Stimulated activated CD8-positive, alpha-beta memory T cell treated with anti-CD3 and anti-CD28 coated beads, Interleukin-15, amount 100 ng/mL, for 48 hours (primary cell): ENCODE measurements at regions not wholly inside any gene's neighbourhood (a gene's known extent, or its start where the extent isn't known, plus 50 kb on each side); places are given as distances from the start of the nearest gene placed in this dataset.
"Not testable (repeated sequence)": the region's sequence is repeated elsewhere in the genome, so short reads cannot be mapped to it uniquely, and the experiment has no call there.

ENCODE experiments used
- DNase-seq, 2 donors: peaks; one replicate each; pipeline ENCODE4 v3.0.0-alpha.2; 2020; ENCODE audit warnings: low read depth in 2 of 2

DNA sequence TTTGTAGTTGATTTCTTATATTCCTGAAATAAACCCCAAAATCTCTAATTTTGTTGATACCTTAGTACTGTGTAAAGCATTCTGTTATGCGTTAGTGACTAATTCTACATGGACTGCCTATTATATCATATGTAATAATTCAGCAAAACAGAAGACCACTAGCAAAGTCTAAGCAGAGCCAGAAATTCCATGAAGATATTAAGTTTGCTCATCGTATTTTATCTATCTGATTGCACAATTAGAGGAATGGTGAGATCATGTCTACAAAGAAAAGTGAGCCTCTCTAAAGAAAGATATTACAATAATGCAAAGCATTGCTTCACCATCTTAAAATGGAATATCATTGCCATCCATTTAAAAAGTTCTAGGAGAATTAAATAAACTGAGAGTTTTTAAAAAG is 374.6 kb upstream of the SLC7A11 start:
- no peak for DNase-seq

DNA sequence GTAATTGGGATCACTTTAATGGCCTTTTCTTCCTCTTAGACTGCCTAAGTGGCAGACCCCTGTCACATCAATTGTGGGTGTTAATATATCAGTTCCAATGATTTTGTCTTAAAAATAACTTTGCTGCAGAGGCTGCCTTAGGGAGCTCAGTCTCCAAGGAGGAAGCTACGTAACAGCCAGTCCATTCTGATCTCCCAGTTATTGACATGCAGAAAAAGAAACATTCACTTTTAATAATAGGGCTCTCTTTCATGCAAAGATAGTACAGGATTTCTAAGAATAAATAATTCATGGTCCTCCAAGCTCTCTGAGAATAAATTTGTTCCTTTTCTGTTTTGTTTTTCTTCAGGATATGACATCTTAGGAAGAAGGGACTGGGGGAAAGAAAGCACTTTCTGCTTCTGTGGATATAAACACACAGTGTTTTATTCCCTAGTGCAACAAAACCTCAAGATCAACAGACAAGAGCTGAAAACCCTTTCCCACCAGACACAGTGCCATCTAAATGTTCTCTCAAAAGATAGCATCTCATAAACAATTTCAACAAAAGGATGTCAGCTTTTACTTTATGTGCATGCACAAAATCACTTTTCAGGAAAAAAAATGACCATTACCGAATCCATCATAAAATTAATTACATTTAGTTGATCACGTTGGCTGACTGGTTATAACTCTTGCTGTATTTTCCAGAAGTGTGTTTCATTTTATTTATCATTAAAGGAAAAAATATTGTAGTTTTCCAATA is 372.4 kb upstream of the SLC7A11 start:
- no peak for DNase-seq

DNA sequence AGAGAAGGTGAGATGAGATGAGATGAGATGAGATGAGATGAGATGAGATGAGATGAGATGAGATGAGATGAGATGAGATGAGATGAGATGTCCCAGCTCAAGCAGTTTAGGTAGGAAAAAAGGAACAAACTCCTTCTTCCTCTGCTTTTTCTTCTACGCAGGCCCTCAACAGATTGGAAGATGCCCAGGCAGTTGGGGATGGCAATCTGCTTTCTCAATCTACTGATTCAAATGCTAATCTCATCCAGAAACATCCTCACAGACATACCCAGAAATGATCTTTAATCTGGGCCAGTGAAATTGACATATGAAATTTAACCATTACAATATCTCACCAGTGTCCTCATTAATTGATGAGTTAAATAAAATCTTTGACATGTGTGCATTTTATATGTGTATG is 370.3 kb upstream of the SLC7A11 start:
- DNase-seq: no peak

DNA sequence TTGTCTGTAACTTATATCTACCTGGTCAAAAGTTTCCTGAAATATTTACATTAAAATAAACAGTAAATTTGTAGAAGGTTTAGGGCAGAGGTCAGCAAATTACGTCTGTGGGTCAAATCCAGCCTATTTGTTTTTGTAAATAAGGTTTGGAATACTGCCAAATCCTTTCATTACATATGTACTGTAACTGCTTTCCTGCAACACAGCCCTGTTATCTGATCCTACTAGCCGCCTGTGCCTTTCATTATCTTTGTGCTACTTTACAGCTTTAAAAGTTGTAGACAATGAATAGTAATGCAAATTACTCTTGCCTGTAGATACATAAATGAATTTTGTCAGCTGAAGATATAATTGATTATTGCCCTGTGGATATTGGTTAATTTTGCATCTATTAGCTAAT is 369.6 kb upstream of the SLC7A11 start:
- DNase-seq: no peak

DNA sequence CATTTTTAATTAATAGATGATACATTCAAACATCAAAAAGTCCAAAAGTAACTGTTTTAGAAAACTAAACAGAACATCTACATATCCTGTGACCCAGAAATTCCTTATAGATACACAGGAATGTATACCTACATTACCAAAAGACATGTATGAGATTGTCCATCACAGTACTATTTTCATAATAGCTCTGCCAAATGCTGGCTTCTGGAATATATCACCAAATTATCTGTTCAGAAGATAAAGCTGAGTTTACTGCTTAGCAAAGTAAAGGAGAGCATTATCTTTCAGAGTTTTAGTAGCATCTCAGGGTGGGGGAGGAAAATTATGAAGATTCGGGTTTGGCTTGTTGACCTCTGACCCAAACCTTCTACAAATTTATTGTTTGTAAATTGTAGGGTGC is 368.9 kb upstream of the SLC7A11 start:
- DNase-seq: no peak

DNA sequence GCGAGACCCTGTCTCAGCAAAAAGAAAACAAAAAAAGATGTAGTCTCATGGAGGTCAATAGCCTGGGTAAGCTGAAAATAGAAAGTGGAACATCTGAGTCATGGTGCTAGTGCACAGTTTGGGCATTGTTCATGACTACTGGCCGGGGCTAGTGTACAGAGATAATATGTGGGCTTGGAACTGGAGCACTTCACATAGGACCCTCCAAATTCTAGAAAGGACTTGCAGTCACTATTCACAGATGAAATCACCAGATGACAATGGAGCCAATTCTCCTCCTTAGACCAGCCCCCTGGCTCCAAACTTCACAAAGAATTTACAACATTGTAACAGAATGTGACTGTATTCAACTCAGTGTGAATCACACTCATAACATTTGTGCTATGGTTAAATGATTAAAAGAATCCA is 367.8 kb upstream of the SLC7A11 start:
- DNase-seq: no peak

DNA sequence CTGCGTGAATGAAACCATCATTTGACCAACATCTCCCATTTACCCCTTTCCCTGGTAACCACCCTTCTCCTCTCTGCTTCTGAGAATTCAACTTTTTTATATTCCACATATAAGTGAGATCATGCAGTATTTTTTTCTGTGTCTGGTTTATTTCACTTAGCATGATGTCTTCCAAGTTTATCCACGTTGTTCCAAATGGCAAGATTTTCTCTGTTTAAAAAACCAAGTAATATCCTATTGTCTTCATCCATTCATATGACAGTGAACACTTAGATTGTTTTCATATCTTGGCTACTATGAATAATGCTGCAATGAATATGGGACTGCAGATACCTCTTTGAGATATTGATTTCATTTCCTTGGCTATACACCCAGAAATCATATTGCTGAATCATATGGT is 362.4 kb upstream of the SLC7A11 start:
- DNase-seq: no peak

DNA sequence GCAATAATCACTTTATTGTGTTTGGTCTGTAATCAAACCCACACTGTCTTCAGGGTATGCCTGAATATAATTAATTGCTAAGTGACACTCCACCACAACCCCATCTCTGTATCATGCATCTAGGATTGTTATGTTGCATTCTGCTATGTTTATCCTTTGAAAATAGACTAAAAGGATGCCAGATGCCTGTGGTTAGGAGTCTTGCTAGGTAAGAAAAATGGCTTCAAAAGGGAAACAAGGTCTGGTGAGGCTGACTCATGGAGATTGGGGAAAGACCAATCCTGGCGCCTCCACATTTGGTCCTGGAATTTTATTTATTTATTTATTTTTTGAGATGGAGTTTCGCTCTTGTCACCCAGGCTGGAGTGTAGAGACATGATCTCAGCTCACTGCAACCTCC is 360.5 kb upstream of the SLC7A11 start:
- no peak for DNase-seq

DNA sequence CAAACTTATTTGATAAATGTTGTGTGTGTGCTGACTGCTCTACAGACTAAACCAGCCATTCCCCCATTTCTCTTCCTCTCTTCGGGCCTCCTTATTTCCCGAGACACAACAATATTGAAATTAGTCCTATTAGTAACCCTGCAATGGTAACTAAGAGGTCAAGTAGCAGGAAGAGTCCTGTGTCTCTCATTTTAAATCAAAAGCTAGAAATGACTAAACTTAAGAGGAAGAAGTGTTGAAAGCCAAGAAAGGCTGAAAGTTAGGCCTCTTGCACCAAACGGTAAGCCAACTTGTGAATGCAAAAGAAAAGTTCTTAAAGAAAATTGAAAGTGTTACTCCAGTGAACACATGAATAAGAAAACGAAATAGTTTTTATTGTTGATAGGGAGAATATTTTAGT is 357.8 kb upstream of the SLC7A11 start:
- DNase-seq: no peak

DNA sequence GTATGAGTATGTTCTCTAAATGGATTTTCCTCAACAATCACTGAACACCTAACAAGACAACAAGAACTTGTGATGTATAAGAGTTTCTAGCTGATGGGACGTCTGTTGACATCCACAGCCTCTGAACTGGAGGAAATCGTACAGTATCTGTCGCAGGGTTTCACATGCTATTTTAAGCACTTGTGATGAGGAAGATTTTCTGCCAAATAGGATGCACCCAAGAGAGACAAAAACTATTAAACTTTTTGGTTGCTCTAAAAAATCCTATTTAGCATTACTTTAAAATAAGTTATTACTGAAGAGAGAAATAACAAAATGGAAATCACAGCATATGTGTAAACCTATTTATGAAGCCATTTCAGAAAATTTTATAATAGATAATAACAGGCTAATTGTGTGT is 356.1 kb upstream of the SLC7A11 start:
- DNase-seq: no peak

DNA sequence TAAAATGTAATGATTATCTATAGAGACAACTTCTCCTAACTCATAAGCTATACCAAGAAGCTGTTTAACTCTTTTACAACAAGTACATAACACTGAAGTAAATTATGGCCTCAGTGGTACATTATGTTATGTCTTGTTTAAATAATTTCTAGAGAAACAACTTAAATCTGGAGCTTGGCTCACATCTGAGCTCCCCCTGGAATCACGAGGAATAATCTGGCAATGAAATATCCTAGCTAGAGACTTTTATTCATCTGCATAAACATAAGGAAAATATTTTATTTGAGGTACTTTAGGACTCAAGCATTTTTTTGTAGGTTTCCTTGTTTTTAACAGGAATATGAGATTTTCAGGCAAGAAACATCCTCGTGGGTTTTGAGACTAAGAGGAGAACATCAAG is 354.7 kb upstream of the SLC7A11 start:
- no peak for DNase-seq

DNA sequence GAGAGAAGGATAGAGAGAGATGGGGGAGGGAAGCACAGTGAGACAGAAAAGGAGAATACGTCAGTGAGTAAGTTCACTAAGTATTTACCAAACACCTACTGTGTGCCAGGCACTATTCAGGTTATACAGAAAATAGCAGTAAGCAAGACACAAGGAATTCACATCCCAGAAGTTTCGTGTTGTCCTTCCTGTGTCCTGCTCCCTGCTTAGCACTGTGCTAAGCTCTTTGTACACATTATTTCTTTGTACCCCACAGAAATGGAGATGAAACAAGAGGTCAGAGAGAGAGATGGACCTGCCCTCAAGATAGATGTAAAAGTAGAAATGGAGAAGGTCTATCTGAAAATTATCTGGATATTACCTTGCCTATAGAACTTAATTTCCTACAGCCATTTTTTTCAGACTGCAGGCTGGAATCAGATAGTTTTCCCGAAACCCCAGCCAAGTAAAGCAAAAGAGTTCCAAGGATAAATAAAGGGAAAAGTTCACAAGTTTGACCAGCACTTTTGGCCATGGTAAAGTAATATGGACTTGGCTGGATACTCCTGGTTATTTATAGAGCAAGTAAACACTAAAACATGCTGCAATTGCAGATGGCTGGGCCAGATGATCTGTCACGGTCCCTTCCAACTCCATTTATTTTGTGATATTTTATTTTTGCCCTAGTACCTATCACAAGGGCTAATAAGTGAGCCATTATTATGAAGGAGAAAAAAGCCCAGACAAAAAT is 353.7 kb upstream of the SLC7A11 start:
- no peak for DNase-seq

DNA sequence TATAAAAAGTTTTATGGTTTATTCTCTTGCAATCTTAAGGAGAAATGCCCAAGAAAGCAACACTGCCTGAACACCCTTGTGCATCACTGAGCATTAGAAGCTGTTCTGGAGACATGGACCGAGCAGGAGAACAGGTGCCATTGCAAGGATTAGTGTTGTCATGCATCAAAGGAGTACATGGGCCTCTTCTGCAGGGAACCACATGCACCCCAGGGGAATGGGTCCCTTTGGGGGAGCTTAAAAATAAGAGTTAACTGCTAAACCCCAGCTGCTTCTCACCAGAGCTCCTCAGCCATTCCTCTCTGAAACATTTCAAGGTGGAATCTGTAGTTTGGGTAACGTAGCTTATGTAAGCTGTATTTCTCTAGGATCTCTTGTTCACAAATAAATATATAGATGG is 353.0 kb upstream of the SLC7A11 start:
- DNase-seq: no peak

DNA sequence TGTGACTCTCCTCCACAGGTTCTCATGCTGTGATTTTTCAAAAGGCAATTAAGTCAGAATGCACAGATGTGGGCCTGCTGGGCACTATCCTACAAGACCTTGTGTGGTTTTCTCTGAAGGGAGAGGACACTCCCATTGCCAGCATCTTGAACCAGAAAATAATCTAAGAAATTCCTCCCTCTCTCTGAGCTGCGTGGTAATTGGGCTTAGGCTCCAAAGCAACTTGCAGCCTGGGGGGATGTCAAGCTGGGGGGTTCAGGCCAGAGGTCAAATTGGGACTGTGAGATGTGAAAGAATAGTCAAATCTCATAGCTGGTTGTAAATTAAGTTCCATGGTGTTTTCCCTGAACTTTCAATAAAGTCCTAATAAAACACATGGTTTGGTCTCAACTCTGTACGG is 350.6 kb upstream of the SLC7A11 start:
- DNase-seq: no peak

DNA sequence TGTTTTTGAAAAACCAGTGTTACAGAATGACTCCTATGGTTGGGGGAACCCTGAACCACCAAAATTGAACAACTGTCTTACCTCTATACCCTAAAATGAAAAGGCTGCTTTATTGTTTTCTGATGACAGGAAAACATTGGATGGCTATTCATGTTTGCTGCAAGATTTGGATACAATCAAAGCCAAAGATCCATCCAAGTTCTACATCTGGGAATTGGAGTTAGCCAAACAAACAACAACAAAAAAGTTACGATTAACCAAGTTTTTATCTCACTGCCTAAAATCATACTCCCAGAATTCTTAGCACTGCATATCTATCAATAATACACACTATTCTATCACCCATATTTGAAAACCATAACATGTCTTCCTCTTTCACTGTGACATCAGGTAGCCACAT is 349.7 kb upstream of the SLC7A11 start:
- no peak for DNase-seq

DNA sequence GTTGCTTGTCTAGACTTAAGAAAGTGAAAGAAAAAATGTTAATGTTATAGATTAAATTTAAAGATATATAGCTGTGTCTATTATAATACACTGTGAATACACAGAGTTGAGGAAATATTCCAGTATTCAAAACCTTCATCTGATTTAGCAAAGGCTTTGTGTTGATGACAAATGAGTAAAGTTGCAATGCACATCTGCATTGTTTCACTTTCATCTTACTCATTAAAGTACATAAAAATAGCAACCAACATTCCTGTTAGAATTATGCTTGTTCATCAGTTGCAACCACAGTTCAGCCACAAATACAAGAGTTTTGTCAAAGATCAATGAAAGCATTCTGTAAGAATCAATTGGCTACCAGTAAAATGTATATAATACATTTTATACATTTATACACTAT is 346.4 kb upstream of the SLC7A11 start:
- no peak for DNase-seq

DNA sequence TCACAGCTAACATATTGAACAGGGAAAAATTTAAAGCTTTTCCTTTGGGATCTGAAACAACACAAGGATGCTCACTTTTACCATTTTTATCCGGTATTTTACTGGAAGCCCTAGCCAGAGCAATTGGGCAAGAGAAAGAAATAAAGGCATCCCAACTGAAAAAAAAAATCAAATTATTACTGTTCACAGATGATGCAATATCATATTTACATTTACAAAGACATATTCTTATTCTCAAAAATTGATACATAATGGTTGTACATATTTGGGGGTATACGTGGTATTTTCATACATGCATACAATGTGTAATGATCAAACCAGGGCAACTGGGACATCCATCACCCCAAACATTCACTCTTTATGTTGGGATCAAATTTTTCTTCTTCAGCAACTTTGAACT is 337.0 kb upstream of the SLC7A11 start:
- DNase-seq: no peak

DNA sequence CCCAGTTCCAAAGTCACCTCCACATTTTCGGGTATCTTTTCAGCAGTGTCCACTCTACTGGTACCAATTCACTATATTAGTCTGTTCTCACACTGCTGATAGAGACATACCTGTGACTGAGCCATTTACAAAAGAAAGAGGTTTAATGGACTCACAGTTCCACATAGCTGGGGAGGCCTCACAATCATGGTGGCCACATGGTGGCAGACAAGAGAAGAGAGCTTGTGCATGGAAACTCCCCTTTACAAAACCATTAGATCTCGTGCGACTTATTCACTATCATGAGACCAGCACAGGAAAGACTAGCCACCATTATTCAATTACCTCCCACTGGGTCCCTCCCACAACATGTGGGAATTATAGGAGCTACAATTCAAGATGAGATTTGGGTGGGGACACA is 335.7 kb upstream of the SLC7A11 start:
- not testable (repeated sequence) for DNase-seq

DNA sequence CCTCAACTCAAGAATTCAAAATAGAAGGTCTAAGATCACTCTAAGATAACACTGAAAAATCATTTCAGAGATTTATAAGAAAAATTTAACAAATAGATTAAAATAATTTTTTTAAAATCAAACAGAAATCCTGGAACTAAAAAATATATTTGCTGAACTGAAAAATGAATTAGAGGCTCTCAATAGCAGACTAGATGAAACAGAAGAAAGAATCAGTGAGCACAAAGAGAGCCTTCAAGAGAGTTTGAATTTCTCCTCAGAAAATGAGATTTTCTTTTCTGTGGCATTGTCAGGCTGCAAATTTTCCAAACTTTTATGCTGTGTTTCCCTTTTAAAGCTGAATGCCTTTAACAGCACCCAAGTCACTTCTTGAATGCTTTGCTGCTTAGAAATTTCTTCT is 335.0 kb upstream of the SLC7A11 start:
- no peak for DNase-seq

DNA sequence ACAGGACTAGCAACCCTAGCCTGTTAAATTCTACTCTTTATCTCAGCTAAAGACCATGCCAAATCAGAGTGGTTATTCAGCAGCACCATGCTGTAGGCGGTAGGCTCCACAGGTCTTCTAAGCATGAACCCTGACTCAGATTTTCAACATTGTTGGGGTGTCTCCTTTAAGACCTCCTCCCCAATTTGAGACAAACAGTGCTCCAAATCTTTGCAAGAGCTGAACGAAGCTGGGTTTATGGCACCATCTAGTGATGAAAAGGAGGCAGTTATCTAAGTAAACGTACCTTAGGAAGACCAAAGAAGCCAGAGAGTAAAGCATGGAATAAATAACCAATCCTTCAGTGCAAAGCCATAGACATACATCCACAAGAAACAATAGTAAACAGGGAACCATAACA is 334.5 kb upstream of the SLC7A11 start:
- DNase-seq: no peak

DNA sequence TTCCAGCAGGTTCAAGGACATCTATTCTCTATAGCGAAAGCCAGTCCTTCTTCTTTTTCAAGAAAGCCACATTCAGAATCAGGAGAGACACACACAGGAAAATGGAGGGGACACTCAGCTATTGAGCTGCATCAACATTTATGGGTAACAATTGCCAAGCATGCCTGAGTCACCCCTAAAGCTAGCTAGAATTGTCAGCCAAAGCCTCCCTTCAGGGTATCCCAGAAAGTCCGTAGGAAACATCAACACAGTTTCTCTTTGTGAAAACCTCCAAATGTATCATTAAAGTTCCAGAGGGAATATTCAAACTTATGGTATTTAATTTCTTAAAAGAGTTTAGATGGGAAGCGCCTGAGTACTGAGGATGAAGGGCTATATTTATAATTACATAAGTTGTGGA is 331.1 kb upstream of the SLC7A11 start:
- no peak for DNase-seq

DNA sequence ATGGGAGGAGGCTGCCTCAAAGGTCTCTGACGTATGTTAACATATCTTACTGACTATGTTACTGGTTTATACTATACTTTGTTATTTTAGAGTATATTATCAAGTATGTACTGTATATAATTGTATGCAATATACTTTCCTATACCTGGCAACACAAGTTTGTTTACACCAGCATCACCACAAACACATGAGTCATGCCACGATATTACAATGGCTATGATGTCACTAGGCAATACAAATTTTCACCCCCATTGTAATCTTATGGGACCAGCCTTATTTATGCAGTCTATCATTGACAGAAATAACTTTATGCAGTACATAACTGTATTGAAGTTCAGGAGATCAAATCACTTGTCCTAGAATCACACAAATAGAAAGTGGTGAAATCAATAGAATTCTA is 329.9 kb upstream of the SLC7A11 start:
- no peak for DNase-seq

DNA sequence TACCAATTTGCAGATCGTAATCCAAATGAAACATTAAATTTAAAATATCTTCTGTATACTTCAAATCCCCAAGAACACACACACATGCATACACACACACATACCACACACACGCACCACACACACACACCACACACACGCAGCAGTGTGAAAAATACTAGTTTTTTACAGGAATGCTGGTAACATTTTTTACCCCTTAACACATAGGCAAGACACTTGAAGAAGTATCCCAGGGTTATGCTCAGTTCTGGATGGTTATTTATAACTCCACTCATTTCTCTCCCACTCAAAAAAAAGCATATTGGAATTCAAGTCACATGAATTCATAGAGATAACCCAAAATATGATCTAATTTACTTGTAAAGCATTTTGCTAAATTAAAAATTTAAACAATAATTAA is 325.5 kb upstream of the SLC7A11 start:
- no peak for DNase-seq

DNA sequence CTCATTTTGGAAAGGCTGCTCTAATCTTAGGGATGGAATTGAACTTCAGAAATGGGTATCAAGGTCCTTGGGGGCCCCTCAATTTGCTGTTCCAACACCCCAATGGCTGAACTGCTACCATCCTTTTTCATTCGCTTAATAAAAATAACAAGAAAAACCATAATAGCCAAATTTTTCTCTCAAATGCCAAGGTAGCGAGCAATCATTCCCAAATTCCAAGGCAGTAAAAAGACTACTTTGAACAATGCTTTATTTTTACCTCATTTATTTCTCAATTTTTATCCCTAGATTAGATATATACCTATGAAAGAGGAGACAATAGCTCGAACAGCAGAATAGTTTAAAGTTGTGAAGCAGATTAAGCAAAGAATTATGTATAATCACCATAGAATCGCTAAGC is 323.4 kb upstream of the SLC7A11 start:
- DNase-seq: no peak
